Panc1 (cell line): ENCODE measurements at regions not wholly inside any gene's neighbourhood (a gene's known extent, or its start where the extent isn't known, plus 50 kb on each side); places are given as distances from the start of the nearest gene placed in this dataset.

Source experiments
- POLR2AphosphoS5 ChIP-seq: IDR thresholded peaks from 2 replicates; pipeline ENCODE4 v1.6.1; 2012; ENCODE audit warnings: mild to moderate bottlenecking, low read depth, low read length, moderate library complexity
- TCF7L2 ChIP-seq: IDR thresholded peaks from 2 replicates; pipeline ENCODE4 v1.6.1; 2011; ENCODE audit warnings: mild to moderate bottlenecking, low read depth, low read length, inconsistent platforms
- TF ChIP-seq, protein P1 (sequence below), 2 experiments: IDR thresholded peaks; 2 replicates each; pipeline ENCODE4 v1.6.1; 2011 to 2012; ENCODE audit warnings: low read depth in 2 of 2, control low read depth in 1 of 2, low read length in 1 of 2, mild to moderate bottlenecking in 1 of 2, moderate library complexity in 1 of 2; ENCODE audit not compliant: insufficient read depth in 1 of 2
- TF ChIP-seq, protein P2 (sequence below): fragments of 450-650 bp; IDR thresholded peaks from 2 replicates; pipeline ENCODE4 v1.5.1; 2017; ENCODE audit warnings: mild to moderate bottlenecking

DNA sequence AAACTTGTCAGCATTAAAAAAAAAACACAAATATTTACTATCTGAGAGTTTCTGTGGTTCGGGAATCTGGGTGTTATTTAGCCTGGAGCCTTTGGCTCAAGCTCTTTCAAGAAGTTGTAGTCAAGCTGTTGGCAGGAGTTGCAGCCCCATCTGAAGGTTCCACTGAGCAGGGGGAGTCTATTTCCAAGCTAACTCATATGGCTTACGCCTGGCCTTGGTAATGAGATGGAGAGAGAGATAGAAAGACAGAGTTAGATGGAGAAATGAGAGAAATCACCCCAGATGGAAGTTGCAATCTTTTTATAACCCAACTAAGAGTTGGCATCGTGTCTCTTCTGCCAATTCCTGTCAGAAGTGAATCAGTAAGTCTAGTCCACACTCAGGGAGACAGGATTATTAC, 1075.2 kb upstream of the SEMA6A start:
- TF ChIP-seq, protein P1, sequence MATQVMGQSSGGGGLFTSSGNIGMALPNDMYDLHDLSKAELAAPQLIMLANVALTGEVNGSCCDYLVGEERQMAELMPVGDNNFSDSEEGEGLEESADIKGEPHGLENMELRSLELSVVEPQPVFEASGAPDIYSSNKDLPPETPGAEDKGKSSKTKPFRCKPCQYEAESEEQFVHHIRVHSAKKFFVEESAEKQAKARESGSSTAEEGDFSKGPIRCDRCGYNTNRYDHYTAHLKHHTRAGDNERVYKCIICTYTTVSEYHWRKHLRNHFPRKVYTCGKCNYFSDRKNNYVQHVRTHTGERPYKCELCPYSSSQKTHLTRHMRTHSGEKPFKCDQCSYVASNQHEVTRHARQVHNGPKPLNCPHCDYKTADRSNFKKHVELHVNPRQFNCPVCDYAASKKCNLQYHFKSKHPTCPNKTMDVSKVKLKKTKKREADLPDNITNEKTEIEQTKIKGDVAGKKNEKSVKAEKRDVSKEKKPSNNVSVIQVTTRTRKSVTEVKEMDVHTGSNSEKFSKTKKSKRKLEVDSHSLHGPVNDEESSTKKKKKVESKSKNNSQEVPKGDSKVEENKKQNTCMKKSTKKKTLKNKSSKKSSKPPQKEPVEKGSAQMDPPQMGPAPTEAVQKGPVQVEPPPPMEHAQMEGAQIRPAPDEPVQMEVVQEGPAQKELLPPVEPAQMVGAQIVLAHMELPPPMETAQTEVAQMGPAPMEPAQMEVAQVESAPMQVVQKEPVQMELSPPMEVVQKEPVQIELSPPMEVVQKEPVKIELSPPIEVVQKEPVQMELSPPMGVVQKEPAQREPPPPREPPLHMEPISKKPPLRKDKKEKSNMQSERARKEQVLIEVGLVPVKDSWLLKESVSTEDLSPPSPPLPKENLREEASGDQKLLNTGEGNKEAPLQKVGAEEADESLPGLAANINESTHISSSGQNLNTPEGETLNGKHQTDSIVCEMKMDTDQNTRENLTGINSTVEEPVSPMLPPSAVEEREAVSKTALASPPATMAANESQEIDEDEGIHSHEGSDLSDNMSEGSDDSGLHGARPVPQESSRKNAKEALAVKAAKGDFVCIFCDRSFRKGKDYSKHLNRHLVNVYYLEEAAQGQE (IDR thresholded peaks at IDR 0.05; ENCODE audit: insufficient read depth in 1 of 2, low read depth in 2 of 2, low read length in 1 of 2), result no peak
- TF ChIP-seq POLR2AphosphoS5, result no peak
- TF ChIP-seq, protein P2, sequence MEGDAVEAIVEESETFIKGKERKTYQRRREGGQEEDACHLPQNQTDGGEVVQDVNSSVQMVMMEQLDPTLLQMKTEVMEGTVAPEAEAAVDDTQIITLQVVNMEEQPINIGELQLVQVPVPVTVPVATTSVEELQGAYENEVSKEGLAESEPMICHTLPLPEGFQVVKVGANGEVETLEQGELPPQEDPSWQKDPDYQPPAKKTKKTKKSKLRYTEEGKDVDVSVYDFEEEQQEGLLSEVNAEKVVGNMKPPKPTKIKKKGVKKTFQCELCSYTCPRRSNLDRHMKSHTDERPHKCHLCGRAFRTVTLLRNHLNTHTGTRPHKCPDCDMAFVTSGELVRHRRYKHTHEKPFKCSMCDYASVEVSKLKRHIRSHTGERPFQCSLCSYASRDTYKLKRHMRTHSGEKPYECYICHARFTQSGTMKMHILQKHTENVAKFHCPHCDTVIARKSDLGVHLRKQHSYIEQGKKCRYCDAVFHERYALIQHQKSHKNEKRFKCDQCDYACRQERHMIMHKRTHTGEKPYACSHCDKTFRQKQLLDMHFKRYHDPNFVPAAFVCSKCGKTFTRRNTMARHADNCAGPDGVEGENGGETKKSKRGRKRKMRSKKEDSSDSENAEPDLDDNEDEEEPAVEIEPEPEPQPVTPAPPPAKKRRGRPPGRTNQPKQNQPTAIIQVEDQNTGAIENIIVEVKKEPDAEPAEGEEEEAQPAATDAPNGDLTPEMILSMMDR, result no peak
- no peak for TF ChIP-seq TCF7L2
